ENCODE measurements at regions not wholly inside any gene's neighbourhood (a gene's known extent, or its start where the extent isn't known, plus 50 kb on each side); places are given as distances from the start of the nearest gene placed in this dataset.

DNA sequence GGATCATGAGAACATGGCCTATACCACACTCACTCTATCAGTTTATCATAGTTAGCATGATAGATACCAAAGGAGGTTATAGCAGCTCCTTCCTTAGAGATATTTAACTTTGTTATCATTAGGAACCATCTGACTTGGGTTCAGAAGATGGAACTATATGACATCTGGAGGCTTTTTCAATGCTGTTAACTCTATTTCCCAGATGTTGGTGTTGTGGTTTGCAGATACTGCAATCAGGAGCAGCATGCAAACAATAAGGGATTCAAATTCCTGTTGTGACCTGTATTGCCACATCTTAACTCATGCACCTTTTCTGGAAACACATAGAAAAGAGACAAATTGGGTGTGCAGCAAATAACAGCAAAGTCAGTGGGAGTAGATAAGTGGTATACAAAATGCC lies 201.7 kb downstream of the NNT start:
- TF ChIP-seq ZNF8 (CRISPR knock-in tag; IDR thresholded peaks at IDR 0.05), result no peak
- TF ChIP-seq ZNF565 (CRISPR knock-in tag; conservative IDR thresholded peaks at IDR 0.05; ENCODE audit: low read depth), result no peak
- TF ChIP-seq ZC3H10 (CRISPR knock-in tag; IDR thresholded peaks at IDR 0.05), result no peak
- no peak for TF ChIP-seq ARNTL (CRISPR knock-in tag; IDR thresholded peaks at IDR 0.05; ENCODE audit: borderline replicate concordance, low read depth)
